Body of pancreas (tissue), 4 donors: ENCODE measurements at regions not wholly inside any gene's neighbourhood (a gene's known extent, or its start where the extent isn't known, plus 50 kb on each side); places are given as distances from the start of the nearest gene placed in this dataset.
"Not testable (repeated sequence)": the region's sequence is repeated elsewhere in the genome, so short reads cannot be mapped to it uniquely, and the experiment has no call there.

Experiments
- ATAC-seq: fragments of 150-250 bp; one replicate; pipeline ENCODE4 v1.9.1; 2016
- DNase-seq, 4 donors: peaks; one replicate each; pipeline ENCODE4 v3.0.0-alpha.2; 2019
- H3K27ac ChIP-seq, 4 donors: fragments of 200-600 bp; sonication (generic); 1 replicate in 3 of 4; 2 replicates in 1 of 4; pipeline versions ENCODE4 v1.5.1 to v1.6.1; 2016 to 2019; ENCODE audit warnings: mild to moderate bottlenecking in 1 of 4, mixed read lengths in 1 of 4, moderate library complexity in 1 of 4
- H3K27me3 ChIP-seq, 2 donors: fragments of 200-600 bp; sonication (generic); one replicate each; pipeline ENCODE4 v1.6.0; 2016; ENCODE audit warnings: mild to moderate bottlenecking in 1 of 2
- H3K36me3 ChIP-seq, 2 donors: fragments of 200-600 bp; sonication (generic); replicated peaks in 1 of 2; 2 replicates each; pipeline ENCODE4 v1.5.1; 2016; ENCODE audit warnings: low read depth in 2 of 2; ENCODE audit not compliant: insufficient read depth in 1 of 2
- H3K4me1 ChIP-seq: fragments of 200-600 bp; sonication (generic); one replicate; pipeline ENCODE4 v1.6.0; 2016
- H3K4me3 ChIP-seq, 2 donors: fragments of 200-600 bp; sonication (generic); 1 replicate in 1 of 2; 2 replicates in 1 of 2; pipeline ENCODE4 v1.5.1; 2016 to 2019
- H3K9me3 ChIP-seq, 3 donors: fragments of 200-600 bp; sonication (generic); 1 replicate in 2 of 3; 2 replicates in 1 of 3; pipeline ENCODE4 v1.5.1; 2016
- CTCF ChIP-seq, 7 experiments: fragments of 450-650 bp in 4 of 7; fragments of 200-600 bp in 3 of 7; sonication (generic) in 3 of 7; IDR thresholded peaks; one replicate each; pipeline ENCODE4 v1.5.1; 2016 to 2019; ENCODE audit warnings: antibody characterized with exemption in 7 of 7
- POLR2A ChIP-seq, 3 donors: fragments of 450-650 bp; IDR thresholded peaks; one replicate each; pipeline ENCODE4 v1.6.1; 2016; ENCODE audit warnings: antibody characterized with exemption in 3 of 3, mild to moderate bottlenecking in 2 of 3
- WGBS, 2 donors: methylation state at CpG; one replicate each; pipeline ENCODE4 v1.1.5; 2017; 5-methylcytosine and 5-hydroxymethylcytosine counted together
- intact Hi-C: fragments of 100-400 bp; cut with DNase I; formaldehyde crosslinking; loops from one replicate; pipeline ENCODE4 v1.15.1; 2023

- Histone ChIP-seq H3K27me3 (no peaks in the 10 kb centered on the region), H3K4me3 (no peak overlapping the region), H3K9me3 (peaks cover 0 to 6% (median 0%) of the 10 kb centered on the region in 3 donors), H3K4me1 (no peaks in the 10 kb centered on the region), H3K27ac (no peak overlapping the region), H3K36me3 (no peaks in the 10 kb centered on the region)
- TF ChIP-seq POLR2A (IDR thresholded peaks at IDR 0.05), result no peak
- TF ChIP-seq CTCF (IDR thresholded peaks at IDR 0.05), result no peak
- no peak for DNase-seq
- intact Hi-C loops, result no loop called here
- WGBS, 2 donors, result 11 to 20% methylated on average over 2 of the region's 2 CpGs
- ATAC-seq, result no peak
Measured at GRCh38 chr13:75186379-75186778, 295.6 kb downstream of the TBC1D4 start.

GRCh38 chr13:75181906-75182305 is 300.1 kb downstream of the TBC1D4 start:
- H3K27me3 ChIP-seq, result no peaks in the 10 kb centered on the region
- H3K4me3 ChIP-seq, result no peak overlapping the region
- no peaks in the 10 kb centered on the region for H3K4me1 ChIP-seq
- no peak for DNase-seq
- no peak overlapping the region for H3K27ac ChIP-seq
- TF ChIP-seq CTCF (IDR thresholded peaks at IDR 0.05), result no peak
- TF ChIP-seq POLR2A (IDR thresholded peaks at IDR 0.05), result no peak
- WGBS, 2 donors, result 30 to 55% methylated on average over 2 of the region's 2 CpGs
- no peak for ATAC-seq
- peaks cover 0 to 6% (median 0%) of the 10 kb centered on the region in 3 donors for H3K9me3 ChIP-seq
- H3K36me3 ChIP-seq, result no peaks in the 10 kb centered on the region
- intact Hi-C loops, result no loop called here

GRCh38 chr13:75180805-75181455 is 301.0 kb downstream of the TBC1D4 start:
- WGBS, 2 donors, result 82 to 83% methylated on average over 1 of the region's 1 CpG
- H3K27me3 ChIP-seq, result no peaks in the 10 kb centered on the region
- ATAC-seq (no peak), DNase-seq (no peak)
- intact Hi-C loops, result no loop called here
- TF ChIP-seq CTCF (IDR thresholded peaks at IDR 0.05) (no peak), POLR2A (IDR thresholded peaks at IDR 0.05) (no peak)
- H3K9me3 ChIP-seq, result peaks cover 0 to 6% (median 0%) of the 10 kb centered on the region in 3 donors
- H3K36me3 ChIP-seq, result no peaks in the 10 kb centered on the region
- H3K4me1 ChIP-seq, result no peaks in the 10 kb centered on the region
- no peak overlapping the region for H3K27ac ChIP-seq
- no peak overlapping the region for H3K4me3 ChIP-seq

GRCh38 chr13:75178436-75178835 is 303.5 kb downstream of the TBC1D4 start:
- no peak for ATAC-seq
- 64 to 76% methylated on average over 3 of the region's 3 CpGs for WGBS, 2 donors
- Histone ChIP-seq H3K36me3 (no peaks in the 10 kb centered on the region), H3K4me1 (no peaks in the 10 kb centered on the region), H3K27me3 (no peaks in the 10 kb centered on the region), H3K4me3 (no peak overlapping the region), H3K27ac (no peak overlapping the region), H3K9me3 (no peaks in the 10 kb centered on the region)
- no peak for TF ChIP-seq POLR2A (IDR thresholded peaks at IDR 0.05)
- no peak for TF ChIP-seq CTCF (IDR thresholded peaks at IDR 0.05)
- DNase-seq, result no peak
- intact Hi-C loops, result no loop called here

- DNase-seq (no peak), ATAC-seq (no peak)
- Histone ChIP-seq H3K27ac (no peak overlapping the region), H3K36me3 (no peaks in the 10 kb centered on the region), H3K4me1 (no peaks in the 10 kb centered on the region), H3K27me3 (no peaks in the 10 kb centered on the region), H3K4me3 (no peak overlapping the region), H3K9me3 (no peaks in the 10 kb centered on the region)
- TF ChIP-seq CTCF (IDR thresholded peaks at IDR 0.05) (no peak), POLR2A (IDR thresholded peaks at IDR 0.05) (no peak)
- intact Hi-C loops, result no loop called here
- 59 to 62% methylated on average over 2 of the region's 2 CpGs for WGBS, 2 donors
Measured at GRCh38 chr13:75175575-75175974, 306.4 kb downstream of the TBC1D4 start.

GRCh38 chr13:75175097-75175496 is 306.9 kb downstream of the TBC1D4 start:
- intact Hi-C loops, result not testable (repeated sequence)

More at GRCh38 chr13:75175097-75175496, 306.9 kb downstream of the TBC1D4 start:
- H3K27ac ChIP-seq, H3K4me3 ChIP-seq, ATAC-seq, DNase-seq, H3K27me3 ChIP-seq, H3K36me3 ChIP-seq, H3K4me1 ChIP-seq, H3K9me3 ChIP-seq: not testable (repeated sequence)
- 90 to 96% methylated on average over 2 of the region's 2 CpGs for WGBS, 2 donors
